ENCODE measurements at regions not wholly inside any gene's neighbourhood (a gene's known extent, or its start where the extent isn't known, plus 50 kb on each side); places are given as distances from the start of the nearest gene placed in this dataset.
"Not testable (repeated sequence)": the region's sequence is repeated elsewhere in the genome, so short reads cannot be mapped to it uniquely, and the experiment has no call there.

GRCh38 chr3:191592105-191592504, 131.1 kb downstream of the PYDC2 start:
- Histone ChIP-seq H3K9me3 (ENCODE audit: control insufficient read depth in 4 of 4, low read length in 3 of 4) (no peaks in the 10 kb centered on the region), H3K4me1 (ENCODE audit: control insufficient read depth in 4 of 4, insufficient read depth in 4 of 4, low read length in 3 of 4) (no peaks in the 10 kb centered on the region), H3K4me3 (ENCODE audit: low read depth in 1 of 3, low read length in 3 of 3) (no peak overlapping the region), H3K36me3 (ENCODE audit: control insufficient read depth in 4 of 4, insufficient read depth in 3 of 4, low read depth in 1 of 4, low read length in 3 of 4) (no peaks in the 10 kb centered on the region), H3K9ac (ENCODE audit: low read depth in 1 of 2, low read length in 2 of 2) (no peak overlapping the region), H3K27ac (ENCODE audit: low read depth in 1 of 2, low read length in 2 of 2) (no peak overlapping the region), H3K27me3 (ENCODE audit: control insufficient read depth in 4 of 4, insufficient read depth in 4 of 4, low read length in 3 of 4) (no peaks in the 10 kb centered on the region)
- no peak for DNase-seq (ENCODE audit: low spot score)
- 70% methylated on average over 1 of the region's 1 CpG for WGBS
- TF ChIP-seq YY1 (IDR thresholded peaks at IDR 0.05) (no peak), JUND (IDR thresholded peaks at IDR 0.05) (no peak), RXRA (IDR thresholded peaks at IDR 0.05) (no peak), ATF3 (IDR thresholded peaks at IDR 0.05) (no peak), HNF4G (IDR thresholded peaks at IDR 0.05) (no peak), GABPA (IDR thresholded peaks at IDR 0.05 in 1 of 2, conservative IDR thresholded peaks at IDR 0.05 in 1 of 2) (no peak), HNF4A (conservative IDR thresholded peaks at IDR 0.05) (no peak), CTCF (IDR thresholded peaks at IDR 0.05; ENCODE audit: low read depth, low read length, missing input control) (no peak), ZBTB33 (IDR thresholded peaks at IDR 0.05) (no peak), MAX (IDR thresholded peaks at IDR 0.05) (no peak), TAF1 (conservative IDR thresholded peaks at IDR 0.05) (no peak), NR2F2 (IDR thresholded peaks at IDR 0.05) (no peak)

- no peak overlapping the region for H3K27ac ChIP-seq (ENCODE audit: low read depth in 1 of 2, low read length in 2 of 2)
- H3K4me3 ChIP-seq (ENCODE audit: low read depth in 1 of 3, low read length in 3 of 3), result no peak overlapping the region
- DNase-seq (ENCODE audit: low spot score), result no peak
- no peak overlapping the region for H3K9ac ChIP-seq (ENCODE audit: low read depth in 1 of 2, low read length in 2 of 2)
- TF ChIP-seq EGR1 (IDR thresholded peaks at IDR 0.05; ENCODE audit: low read depth in 2 of 2) (no peak), RAD21 (IDR thresholded peaks at IDR 0.05) (no peak), JUND (IDR thresholded peaks at IDR 0.05) (no peak), YY1 (IDR thresholded peaks at IDR 0.05) (no peak), FOXA2 (IDR thresholded peaks at IDR 0.05) (no peak), RXRA (IDR thresholded peaks at IDR 0.05) (no peak), HNF4G (IDR thresholded peaks at IDR 0.05) (no peak), HNF4A (conservative IDR thresholded peaks at IDR 0.05) (no peak), SP1 (IDR thresholded peaks at IDR 0.05) (no peak)
- no peaks in the 10 kb centered on the region for H3K27me3 ChIP-seq (ENCODE audit: control insufficient read depth in 4 of 4, insufficient read depth in 4 of 4, low read length in 3 of 4)
- 38% methylated on average over 1 of the region's 1 CpG for WGBS
- no peaks in the 10 kb centered on the region for H3K36me3 ChIP-seq (ENCODE audit: control insufficient read depth in 4 of 4, insufficient read depth in 3 of 4, low read depth in 1 of 4, low read length in 3 of 4)
- H3K4me1 ChIP-seq (ENCODE audit: control insufficient read depth in 4 of 4, insufficient read depth in 4 of 4, low read length in 3 of 4), result no peaks in the 10 kb centered on the region
- no peaks in the 10 kb centered on the region for H3K9me3 ChIP-seq (ENCODE audit: control insufficient read depth in 4 of 4, low read length in 3 of 4)
Measured at GRCh38 chr3:191593486-191593885, 132.5 kb downstream of the PYDC2 start.

- not testable (repeated sequence) for H3K4me1 ChIP-seq (ENCODE audit: control insufficient read depth in 4 of 4, insufficient read depth in 4 of 4, low read length in 3 of 4); H3K9ac ChIP-seq (ENCODE audit: low read depth in 1 of 2, low read length in 2 of 2); H3K27me3 ChIP-seq (ENCODE audit: control insufficient read depth in 4 of 4, insufficient read depth in 4 of 4, low read length in 3 of 4); DNase-seq (ENCODE audit: low spot score); H3K4me3 ChIP-seq (ENCODE audit: low read depth in 1 of 3, low read length in 3 of 3); H3K9me3 ChIP-seq (ENCODE audit: control insufficient read depth in 4 of 4, low read length in 3 of 4); H3K36me3 ChIP-seq (ENCODE audit: control insufficient read depth in 4 of 4, insufficient read depth in 3 of 4, low read depth in 1 of 4, low read length in 3 of 4); H3K27ac ChIP-seq (ENCODE audit: low read depth in 1 of 2, low read length in 2 of 2)
- 89% methylated on average over 1 of the region's 1 CpG for WGBS
Measured at GRCh38 chr3:191615511-191615910, 154.5 kb downstream of the PYDC2 start.

Measured in liver (tissue), 8 donors.